C4-2B (cell line): ENCODE measurements at regions not wholly inside any gene's neighbourhood (a gene's known extent, or its start where the extent isn't known, plus 50 kb on each side); places are given as distances from the start of the nearest gene placed in this dataset.

Source experiments
- CTCF ChIP-seq: fragments of 450-650 bp; conservative IDR thresholded peaks from 2 replicates; pipeline ENCODE4 v1.5.1; 2017; ENCODE audit warnings: mild to moderate bottlenecking
- ZFX ChIP-seq: fragments of 450-650 bp; IDR thresholded peaks from 2 replicates; pipeline ENCODE4 v1.6.1; 2017

- TF ChIP-seq CTCF (no peak), ZFX (no peak)
Measured at GRCh38 chr5:155126573-155126972, 113.0 kb downstream of the KIF4B start.
